Right hindlimb (tissue), 1 donor: ENCODE measurements at regions not wholly inside any gene's neighbourhood (a gene's known extent, or its start where the extent isn't known, plus 50 kb on each side); places are given as distances from the start of the nearest gene placed in this dataset.

Experiments used
- DNase-seq: peaks from one replicate; pipeline ENCODE4 v3.0.0-alpha.2; 2018

GRCh38 chr22:44549701-44550100 is 51.7 kb upstream of the RTL6 start:
- no peak for DNase-seq

DNA sequence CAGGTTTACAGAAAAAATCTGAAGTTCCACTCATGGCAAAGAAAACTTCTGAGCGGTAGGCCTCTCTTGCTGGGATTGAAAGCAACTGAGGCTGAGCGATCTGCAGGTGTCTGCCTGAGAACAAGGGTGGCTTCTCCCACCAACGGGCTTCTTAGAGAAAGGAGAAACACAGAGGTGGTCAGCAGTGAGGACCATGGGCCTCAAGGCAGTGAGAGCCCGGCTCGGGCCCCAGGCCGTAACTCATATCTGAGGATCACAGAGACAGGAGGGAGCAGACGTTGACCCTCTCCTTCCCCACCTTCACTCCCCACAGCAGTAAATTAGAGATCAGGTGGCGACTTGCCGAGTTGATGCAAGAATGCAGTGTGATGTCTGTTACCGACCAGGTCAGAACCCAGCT is 50.9 kb upstream of the RTL6 start:
- no peak for DNase-seq
